Esophagus muscularis mucosa (tissue), 3 donors: ENCODE measurements at regions not wholly inside any gene's neighbourhood (a gene's known extent, or its start where the extent isn't known, plus 50 kb on each side); places are given as distances from the start of the nearest gene placed in this dataset.

Experiments used
- CTCF ChIP-seq, 3 experiments: fragments of 200-600 bp in 2 of 3; fragments of 450-650 bp in 1 of 3; sonication (generic) in 2 of 3; IDR thresholded peaks; one replicate each; pipeline ENCODE4 v1.5.1; 2017 to 2019; ENCODE audit warnings: antibody characterized with exemption in 3 of 3, mild to moderate bottlenecking in 2 of 3, moderate library complexity in 1 of 3
- POLR2A ChIP-seq: fragments of 450-650 bp; IDR thresholded peaks from one replicate; pipeline ENCODE4 v1.6.1; 2017; ENCODE audit warnings: antibody characterized with exemption, moderate library complexity, mild to moderate bottlenecking, low read depth

GRCh38 chr3:8147711-8148110, 353.9 kb upstream of the LMCD1 start:
- TF ChIP-seq CTCF (IDR thresholded peaks at IDR 0.05): no peak
- TF ChIP-seq POLR2A: no peak
